ENCODE measurements at regions not wholly inside any gene's neighbourhood (a gene's known extent, or its start where the extent isn't known, plus 50 kb on each side); places are given as distances from the start of the nearest gene placed in this dataset.
A peak's percentile ranks its signal among the peaks of the same experiment; 100 is the strongest.

DNA sequence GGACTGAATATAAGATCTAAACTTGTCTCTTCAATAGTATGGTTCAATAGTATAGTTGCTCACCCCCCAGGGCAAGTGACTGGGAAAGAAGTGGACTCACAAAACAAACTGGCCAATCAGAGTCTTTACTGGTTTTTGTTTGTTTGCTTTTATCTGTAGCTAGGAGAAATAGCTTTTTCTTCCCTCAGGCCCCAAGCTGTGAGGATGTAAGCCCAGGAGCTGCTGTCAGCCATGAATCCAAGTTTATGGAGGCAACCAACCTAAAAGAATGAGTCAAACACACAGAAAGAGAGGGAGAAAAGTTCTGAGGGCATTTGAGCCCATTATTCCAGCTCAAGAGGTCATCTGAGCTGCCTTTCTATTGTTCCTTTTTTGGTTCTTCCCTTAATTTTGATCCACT, 375.3 kb downstream of the BCAT1 start:
- no peak for DNase-seq (ENCODE audit: low read depth)
- TF ChIP-seq, protein P1, sequence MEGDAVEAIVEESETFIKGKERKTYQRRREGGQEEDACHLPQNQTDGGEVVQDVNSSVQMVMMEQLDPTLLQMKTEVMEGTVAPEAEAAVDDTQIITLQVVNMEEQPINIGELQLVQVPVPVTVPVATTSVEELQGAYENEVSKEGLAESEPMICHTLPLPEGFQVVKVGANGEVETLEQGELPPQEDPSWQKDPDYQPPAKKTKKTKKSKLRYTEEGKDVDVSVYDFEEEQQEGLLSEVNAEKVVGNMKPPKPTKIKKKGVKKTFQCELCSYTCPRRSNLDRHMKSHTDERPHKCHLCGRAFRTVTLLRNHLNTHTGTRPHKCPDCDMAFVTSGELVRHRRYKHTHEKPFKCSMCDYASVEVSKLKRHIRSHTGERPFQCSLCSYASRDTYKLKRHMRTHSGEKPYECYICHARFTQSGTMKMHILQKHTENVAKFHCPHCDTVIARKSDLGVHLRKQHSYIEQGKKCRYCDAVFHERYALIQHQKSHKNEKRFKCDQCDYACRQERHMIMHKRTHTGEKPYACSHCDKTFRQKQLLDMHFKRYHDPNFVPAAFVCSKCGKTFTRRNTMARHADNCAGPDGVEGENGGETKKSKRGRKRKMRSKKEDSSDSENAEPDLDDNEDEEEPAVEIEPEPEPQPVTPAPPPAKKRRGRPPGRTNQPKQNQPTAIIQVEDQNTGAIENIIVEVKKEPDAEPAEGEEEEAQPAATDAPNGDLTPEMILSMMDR (IDR thresholded peaks at IDR 0.05; ENCODE audit: insufficient read depth, low read length): no peak
- no peak overlapping the region for H3K4me3 ChIP-seq (ENCODE audit: low read depth, low read length)

GRCh38 chr12:24565300-24565699, 383.6 kb downstream of the BCAT1 start:
- DNase-seq (ENCODE audit: low read depth): no peak
- TF ChIP-seq, protein P1 (IDR thresholded peaks at IDR 0.05; ENCODE audit: insufficient read depth, low read length): no peak
- no peak overlapping the region for H3K4me3 ChIP-seq (ENCODE audit: low read depth, low read length)

- peak overlapping the region; percentile 88 for H3K4me3 ChIP-seq (ENCODE audit: low read depth, low read length)
- TF ChIP-seq, protein P1 (IDR thresholded peaks at IDR 0.05; ENCODE audit: insufficient read depth, low read length): no peak
- DNase-seq (ENCODE audit: low read depth): peak; percentile 43
These were observed 386.0 kb downstream of the BCAT1 start for GRCh38 chr12:24562771-24563431.

DNA sequence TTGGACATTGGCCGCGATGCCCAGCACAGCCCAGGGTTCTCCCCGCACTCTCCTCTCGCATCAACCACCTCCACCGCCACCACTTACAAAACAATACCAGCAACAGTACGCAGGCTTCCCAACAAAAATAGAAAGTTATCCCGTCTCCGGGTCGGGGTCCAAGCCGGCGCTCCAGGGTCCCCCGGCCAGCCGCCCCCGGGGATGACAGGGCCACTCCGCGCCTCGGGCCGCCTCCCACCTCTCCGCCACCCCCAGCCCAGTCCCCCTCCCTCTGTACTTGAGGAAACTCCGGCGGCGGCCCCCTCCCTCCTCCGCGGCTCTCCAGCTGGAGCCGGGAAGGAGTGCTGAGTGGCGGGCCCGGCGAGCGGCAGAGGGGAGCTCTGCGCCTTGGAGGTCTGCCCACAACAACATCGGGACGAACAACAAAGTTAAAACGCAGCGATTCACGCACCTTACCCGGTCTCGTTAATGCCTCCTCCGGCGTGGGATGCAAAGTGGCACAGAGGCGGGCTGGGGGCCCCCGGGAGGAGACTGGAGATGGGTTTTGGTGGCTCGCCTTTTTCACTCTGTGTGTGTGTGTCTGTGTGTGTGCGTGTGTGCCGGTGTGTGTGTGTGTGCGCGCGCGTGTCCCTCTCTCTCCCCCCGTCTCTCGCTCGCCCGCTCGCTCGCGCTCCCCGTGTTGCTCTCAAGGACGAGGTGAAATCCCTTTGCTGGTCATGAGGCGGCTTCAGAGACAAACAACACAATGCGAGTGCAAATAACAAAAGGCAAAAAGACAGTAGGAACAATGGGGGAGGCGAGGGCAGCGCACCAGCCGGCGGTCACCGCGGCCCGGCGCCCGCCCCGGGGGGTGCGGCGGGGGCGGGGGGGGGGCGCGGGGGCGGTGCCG, 386.8 kb downstream of the BCAT1 start:
- H3K4me3 ChIP-seq (ENCODE audit: low read depth, low read length): peak overlapping the region; percentile 88
- peak; percentile 51 for DNase-seq (ENCODE audit: low read depth)
- TF ChIP-seq, protein P1 (IDR thresholded peaks at IDR 0.05; ENCODE audit: insufficient read depth, low read length): no peak

DNA sequence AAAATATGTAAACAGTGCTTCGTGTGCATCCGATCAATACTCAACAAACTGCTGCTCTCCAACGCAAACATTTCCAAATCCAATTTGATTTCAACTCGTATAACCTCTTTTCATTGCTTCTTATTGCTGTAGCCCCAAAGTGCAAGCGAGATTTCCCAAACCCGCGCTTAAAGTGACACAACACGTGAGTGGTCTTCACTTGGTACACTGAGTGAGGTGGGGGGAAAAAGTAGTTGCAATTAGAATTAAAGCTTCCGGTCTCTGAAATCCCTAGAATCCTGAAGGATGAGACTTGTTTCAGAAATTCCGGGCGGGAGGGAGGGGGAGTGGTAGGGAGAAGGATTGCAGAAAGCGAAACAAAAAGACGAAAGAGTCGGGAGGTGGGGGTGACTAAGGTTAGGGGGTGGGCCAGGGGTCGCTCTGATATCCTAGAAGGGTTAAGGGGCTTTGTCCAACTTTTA, 387.5 kb downstream of the BCAT1 start:
- TF ChIP-seq, protein P1 (IDR thresholded peaks at IDR 0.05; ENCODE audit: insufficient read depth, low read length): no peak
- peak; percentile 26 for DNase-seq (ENCODE audit: low read depth)
- H3K4me3 ChIP-seq (ENCODE audit: low read depth, low read length): peak overlapping the region; percentile 88

GRCh38 chr12:24560831-24561271, 388.1 kb downstream of the BCAT1 start:
- peak overlapping the region; percentile 88 for H3K4me3 ChIP-seq (ENCODE audit: low read depth, low read length)
- DNase-seq (ENCODE audit: low read depth): peak; percentile 15

More at GRCh38 chr12:24560831-24561271, 388.1 kb downstream of the BCAT1 start:
- TF ChIP-seq, protein P1 (IDR thresholded peaks at IDR 0.05; ENCODE audit: insufficient read depth, low read length): no peak

Data from fibroblast of the aortic adventitia (primary cell).